NB4 (cell line): ENCODE measurements at regions not wholly inside any gene's neighbourhood (a gene's known extent, or its start where the extent isn't known, plus 50 kb on each side); places are given as distances from the start of the nearest gene placed in this dataset.
A peak's percentile ranks its signal among the peaks of the same experiment; 100 is the strongest.

ENCODE experiments used
- DNase-seq: peaks from one replicate; pipeline ENCODE4 v3.0.0; 2010; ENCODE audit warnings: low read depth
- H3K4me3 ChIP-seq: one replicate; pipeline ENCODE4 v1.5.1; 2011; ENCODE audit warnings: mild to moderate bottlenecking, low read depth, low read length, moderate library complexity
- MYC ChIP-seq: IDR thresholded peaks from 2 replicates; pipeline ENCODE4 v1.6.1; 2011; ENCODE audit warnings: low read depth, low read length
- POLR2A ChIP-seq: IDR thresholded peaks from 2 replicates; pipeline ENCODE4 v1.6.1; 2011; ENCODE audit warnings: mild to moderate bottlenecking; ENCODE audit not compliant: insufficient read length; ENCODE audit errors: extremely low read depth
- TF ChIP-seq, protein P1 (sequence below): IDR thresholded peaks from 2 replicates; pipeline ENCODE4 v1.6.1; 2011; ENCODE audit warnings: low read depth, low read length
- TF ChIP-seq, protein P2 (sequence below): IDR thresholded peaks from one replicate; pipeline ENCODE4 v1.5.1; 2012; ENCODE audit warnings: low read depth, low read length

DNA sequence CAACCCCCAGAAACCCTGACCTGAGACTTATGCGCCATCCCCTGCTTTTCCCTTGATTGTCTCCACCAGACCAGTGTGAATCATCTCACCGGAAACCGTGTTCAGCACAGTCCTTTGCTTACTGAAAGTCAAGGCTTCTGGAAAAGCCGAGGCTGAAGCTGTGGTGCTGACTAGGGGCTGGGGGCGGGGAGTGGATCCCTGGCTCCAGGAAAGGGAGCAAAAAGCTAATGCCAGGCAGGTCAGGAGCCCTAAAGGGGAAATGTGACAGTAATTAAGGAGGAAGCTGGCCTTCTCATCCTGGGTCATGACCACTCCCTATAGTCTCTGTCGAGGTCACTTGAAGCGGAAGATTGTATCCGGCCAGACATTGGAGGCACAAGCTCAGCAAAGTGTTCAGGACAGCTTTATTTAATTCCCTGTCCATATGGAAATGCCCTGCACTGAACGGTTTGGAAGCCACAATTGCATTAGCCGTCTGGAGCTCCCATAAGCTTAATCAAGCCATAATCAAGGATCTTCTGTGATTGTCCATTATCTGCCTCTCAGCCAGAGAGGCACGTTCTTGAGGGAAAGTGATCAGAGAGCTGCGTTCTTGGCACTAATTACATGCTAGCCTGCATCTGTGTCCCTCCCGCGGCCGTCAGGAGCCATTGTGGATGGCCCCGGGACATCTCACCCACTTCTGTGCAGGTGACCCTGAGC, 403.6 kb downstream of the RRAGC start:
- DNase-seq = no peak
- no peak overlapping the region for H3K4me3 ChIP-seq
- TF ChIP-seq, protein P1, sequence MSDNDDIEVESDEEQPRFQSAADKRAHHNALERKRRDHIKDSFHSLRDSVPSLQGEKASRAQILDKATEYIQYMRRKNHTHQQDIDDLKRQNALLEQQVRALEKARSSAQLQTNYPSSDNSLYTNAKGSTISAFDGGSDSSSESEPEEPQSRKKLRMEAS = no peak
- TF ChIP-seq POLR2A = no peak
- TF ChIP-seq, protein P2, sequence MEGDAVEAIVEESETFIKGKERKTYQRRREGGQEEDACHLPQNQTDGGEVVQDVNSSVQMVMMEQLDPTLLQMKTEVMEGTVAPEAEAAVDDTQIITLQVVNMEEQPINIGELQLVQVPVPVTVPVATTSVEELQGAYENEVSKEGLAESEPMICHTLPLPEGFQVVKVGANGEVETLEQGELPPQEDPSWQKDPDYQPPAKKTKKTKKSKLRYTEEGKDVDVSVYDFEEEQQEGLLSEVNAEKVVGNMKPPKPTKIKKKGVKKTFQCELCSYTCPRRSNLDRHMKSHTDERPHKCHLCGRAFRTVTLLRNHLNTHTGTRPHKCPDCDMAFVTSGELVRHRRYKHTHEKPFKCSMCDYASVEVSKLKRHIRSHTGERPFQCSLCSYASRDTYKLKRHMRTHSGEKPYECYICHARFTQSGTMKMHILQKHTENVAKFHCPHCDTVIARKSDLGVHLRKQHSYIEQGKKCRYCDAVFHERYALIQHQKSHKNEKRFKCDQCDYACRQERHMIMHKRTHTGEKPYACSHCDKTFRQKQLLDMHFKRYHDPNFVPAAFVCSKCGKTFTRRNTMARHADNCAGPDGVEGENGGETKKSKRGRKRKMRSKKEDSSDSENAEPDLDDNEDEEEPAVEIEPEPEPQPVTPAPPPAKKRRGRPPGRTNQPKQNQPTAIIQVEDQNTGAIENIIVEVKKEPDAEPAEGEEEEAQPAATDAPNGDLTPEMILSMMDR = no peak
- TF ChIP-seq MYC = no peak

DNA sequence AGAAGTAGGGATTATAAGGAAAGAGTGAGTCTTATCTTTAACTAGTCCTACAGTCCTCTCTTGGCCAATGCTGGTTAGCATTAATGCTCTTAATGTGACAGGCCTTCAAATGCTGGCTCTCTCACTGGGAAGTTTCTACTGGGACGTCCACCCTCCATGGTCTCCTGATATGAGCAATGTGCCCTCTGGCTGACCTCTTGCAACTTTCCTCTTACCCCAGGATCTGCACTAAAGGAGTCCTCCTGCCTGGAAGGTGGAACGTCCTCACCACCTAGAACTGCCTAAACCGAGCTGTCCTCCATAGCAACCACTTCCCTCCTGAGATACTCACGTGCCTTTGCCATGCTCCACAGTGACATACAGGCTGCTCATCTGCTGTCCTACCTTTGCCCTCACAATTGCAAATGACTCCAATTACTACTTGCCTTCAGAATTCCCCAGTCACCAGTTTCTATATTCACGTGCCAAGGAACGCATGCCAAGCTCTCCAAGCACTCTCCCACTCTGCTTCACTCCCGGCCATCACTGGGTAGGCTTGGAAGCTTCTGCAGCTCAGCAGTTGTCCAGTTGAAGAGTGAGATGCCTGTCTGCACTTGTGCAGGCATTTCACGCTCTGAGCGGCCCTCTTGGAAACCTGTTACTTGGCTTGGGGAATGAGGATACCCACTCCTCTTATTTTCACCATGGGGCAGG, 404.7 kb downstream of the RRAGC start:
- TF ChIP-seq MYC (no peak), POLR2A (no peak)
- TF ChIP-seq, protein P1 = no peak
- DNase-seq = no peak
- H3K4me3 ChIP-seq = no peak overlapping the region

DNA sequence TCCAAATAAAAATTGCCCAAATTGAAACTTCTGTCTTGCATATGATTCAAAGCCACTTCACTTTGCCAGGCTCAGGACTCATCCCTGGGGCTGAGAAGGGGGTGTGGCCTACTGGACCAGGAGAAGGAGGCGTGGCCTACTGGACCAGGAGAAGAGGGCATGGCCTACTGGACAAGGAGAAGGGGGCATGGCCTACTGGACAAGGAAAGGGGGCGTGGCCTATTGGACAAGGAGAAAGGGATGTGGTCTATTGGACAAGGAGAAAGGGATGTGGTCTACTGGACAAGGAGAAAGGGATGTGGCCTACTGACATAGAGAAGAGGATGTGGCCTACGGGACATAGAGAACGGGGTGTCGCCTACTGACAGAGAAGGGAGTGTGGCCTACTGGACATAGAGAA, 405.3 kb downstream of the RRAGC start:
- DNase-seq = peak; percentile 9
- H3K4me3 ChIP-seq = no peak overlapping the region
- TF ChIP-seq POLR2A = no peak
- TF ChIP-seq, protein P2 = no peak
- TF ChIP-seq, protein P1 = no peak
- no peak for TF ChIP-seq MYC

DNA sequence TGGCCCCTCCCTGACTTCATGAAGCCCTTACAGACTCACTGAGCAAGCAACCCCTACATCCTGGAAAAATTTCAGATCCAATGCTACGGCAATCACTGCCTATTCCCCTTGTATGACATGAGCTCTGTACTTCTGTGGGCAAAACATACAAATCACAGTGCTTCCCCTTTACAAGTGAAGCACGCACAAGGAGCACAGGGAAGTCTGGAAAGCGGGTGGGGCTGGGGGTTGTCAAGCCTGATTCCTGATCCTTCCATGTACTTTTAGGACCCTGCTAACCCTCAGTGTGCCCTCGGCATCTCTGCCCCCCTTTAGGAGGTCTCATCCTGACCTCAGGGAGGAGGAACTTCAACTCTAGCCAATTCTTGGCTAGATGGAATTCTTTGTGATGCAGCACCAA, 405.7 kb upstream of the POU3F1 start:
- no peak overlapping the region for H3K4me3 ChIP-seq
- no peak for TF ChIP-seq POLR2A
- TF ChIP-seq, protein P2 = no peak
- no peak for TF ChIP-seq MYC
- TF ChIP-seq, protein P1 = no peak
- no peak for DNase-seq

DNA sequence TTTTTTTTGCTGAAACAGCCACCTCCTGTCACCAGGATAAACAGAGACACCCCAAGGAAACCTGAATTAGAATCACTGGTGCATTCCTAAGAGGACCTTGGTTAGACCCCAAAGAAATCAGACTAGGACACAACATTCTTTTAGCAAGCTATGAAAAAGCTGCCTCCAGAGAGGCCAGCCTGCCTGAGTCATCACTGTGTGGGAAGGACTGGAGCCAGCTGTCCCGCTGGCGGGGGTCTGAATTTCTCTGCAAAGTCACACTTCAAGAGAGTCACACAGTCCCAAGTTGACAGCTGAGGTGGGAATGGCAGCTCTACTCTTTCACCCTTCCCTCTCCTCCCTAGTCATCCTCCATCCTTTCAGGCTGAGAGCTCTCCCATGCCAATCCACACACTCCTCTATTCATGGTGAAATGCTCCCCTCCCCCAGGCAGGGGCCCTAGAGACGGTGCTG, 405.0 kb upstream of the POU3F1 start:
- no peak for DNase-seq
- TF ChIP-seq POLR2A = no peak
- TF ChIP-seq, protein P1 = no peak
- no peak for TF ChIP-seq MYC
- TF ChIP-seq, protein P2 = no peak
- no peak overlapping the region for H3K4me3 ChIP-seq

DNA sequence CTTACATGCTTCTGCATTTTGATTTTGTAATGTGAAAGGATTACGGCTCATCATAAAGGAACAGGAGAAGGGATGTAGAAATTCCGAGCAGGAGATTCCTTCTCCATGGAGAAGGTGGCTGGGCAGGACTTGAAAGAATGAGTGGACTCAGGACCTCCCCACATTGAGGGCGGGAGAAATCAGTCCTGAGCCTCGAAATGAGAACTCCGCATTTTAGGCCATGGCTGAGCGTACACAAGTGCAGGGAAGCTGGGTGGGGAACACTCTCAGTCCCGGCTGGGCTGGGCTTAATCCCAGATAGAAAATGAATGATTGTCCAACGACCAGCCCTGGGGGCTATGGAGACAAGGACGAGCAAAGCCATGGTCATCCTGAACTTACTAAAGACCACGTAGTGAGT, 402.3 kb upstream of the POU3F1 start:
- no peak overlapping the region for H3K4me3 ChIP-seq
- TF ChIP-seq POLR2A (no peak), MYC (no peak)
- no peak for DNase-seq
